HG03439 (cell line): ENCODE measurements at regions not wholly inside any gene's neighbourhood (a gene's known extent, or its start where the extent isn't known, plus 50 kb on each side); places are given as distances from the start of the nearest gene placed in this dataset.
"Not testable (repeated sequence)": the region's sequence is repeated elsewhere in the genome, so short reads cannot be mapped to it uniquely, and the experiment has no call there.

Experiments used
- ATAC-seq: cut with Tn5 transposase; IDR thresholded peaks from one replicate; pipeline ENCODE4 v1.9.1; 2021; ENCODE audit warnings: mild to moderate bottlenecking, moderate library complexity; ENCODE audit not compliant: unreplicated experiment

- ATAC-seq: not testable (repeated sequence)
Measured at GRCh38 chr11:33971530-33971929, 79.7 kb upstream of the LMO2 start.

- no peak for ATAC-seq
Measured at GRCh38 chr11:33970984-33971466, 79.1 kb upstream of the LMO2 start.

- no peak for ATAC-seq
Measured at GRCh38 chr11:33967451-33967850, 75.6 kb upstream of the LMO2 start.

- no peak for ATAC-seq
Measured at GRCh38 chr11:33965032-33965431, 73.2 kb upstream of the LMO2 start.

GRCh38 chr11:33959855-33960400 is 68.1 kb upstream of the LMO2 start:
- ATAC-seq: no peak

- ATAC-seq: no peak
Measured at GRCh38 chr11:33957304-33957917, 65.5 kb upstream of the LMO2 start.

GRCh38 chr11:33956611-33957010 is 64.7 kb upstream of the LMO2 start:
- no peak for ATAC-seq

GRCh38 chr11:33953289-33953688 is 61.4 kb upstream of the LMO2 start:
- ATAC-seq: no peak

GRCh38 chr11:33952805-33953204 is 60.9 kb upstream of the LMO2 start:
- no peak for ATAC-seq

- ATAC-seq: no peak
Measured at GRCh38 chr11:33949252-33949913, 57.5 kb upstream of the LMO2 start.

- no peak for ATAC-seq
Measured at GRCh38 chr11:33948494-33948893, 56.6 kb upstream of the LMO2 start.

- ATAC-seq: not testable (repeated sequence)
Measured at GRCh38 chr11:33947918-33948317, 56.0 kb upstream of the LMO2 start.

- no peak for ATAC-seq
Measured at GRCh38 chr11:33946930-33947329, 55.1 kb upstream of the LMO2 start.

GRCh38 chr11:33945481-33946268 is 53.8 kb upstream of the LMO2 start:
- ATAC-seq: no peak

- no peak for ATAC-seq
Measured at GRCh38 chr11:33944693-33945424, 53.0 kb upstream of the LMO2 start.

- no peak for ATAC-seq
Measured at GRCh38 chr11:33944345-33944692, 52.4 kb upstream of the LMO2 start.

- ATAC-seq: no peak
Measured at GRCh38 chr11:33942954-33943353, 51.1 kb upstream of the LMO2 start.

GRCh38 chr11:33941637-33942160 is 49.8 kb upstream of the LMO2 start:
- ATAC-seq: no peak
